Neural crest cell (in vitro differentiated cells): ENCODE measurements at regions not wholly inside any gene's neighbourhood (a gene's known extent, or its start where the extent isn't known, plus 50 kb on each side); places are given as distances from the start of the nearest gene placed in this dataset.

ENCODE experiments used
- DNase-seq: peaks from one replicate; pipeline ENCODE4 v3.0.0; 2021; ENCODE audit warnings: low read depth, mixed read lengths, low spot score
- H3K27ac Mint-ChIP-seq: one replicate; pipeline ENCODE4 v1.8.0; 2021; ENCODE audit warnings: mild to moderate bottlenecking, mixed read lengths; ENCODE audit not compliant: unreplicated experiment
- H3K27me3 Mint-ChIP-seq: 2 replicates; pipeline ENCODE4 v1.8.0; 2021; ENCODE audit warnings: low read depth, mild to moderate bottlenecking, mixed read lengths
- H3K36me3 Mint-ChIP-seq: 2 replicates; pipeline ENCODE4 v1.8.0; 2021; ENCODE audit warnings: low read depth, mild to moderate bottlenecking, mixed read lengths
- H3K4me1 Mint-ChIP-seq: 2 replicates; pipeline ENCODE4 v1.8.0; 2021; ENCODE audit warnings: mixed read lengths
- H3K4me3 Mint-ChIP-seq: one replicate; pipeline ENCODE4 v1.8.0; 2021; ENCODE audit warnings: mild to moderate bottlenecking, mixed read lengths
- H3K9me3 Mint-ChIP-seq: 2 replicates; pipeline ENCODE4 v1.8.0; 2021; ENCODE audit warnings: mixed read lengths
- CTCF ChIP-seq: fragments of 200-600 bp; sonication (generic); conservative IDR thresholded peaks from 2 replicates; pipeline ENCODE4 v1.5.0; 2021; ENCODE audit warnings: antibody characterized with exemption, mild to moderate bottlenecking

GRCh38 chr16:76650582-76650981 lies 373.4 kb downstream of the CNTNAP4 start:
- Mint-ChIP-seq H3K9me3 (no peaks in the 10 kb centered on the region), H3K4me3 (no peak overlapping the region), H3K27me3 (peaks cover 15% of the 10 kb centered on the region), H3K36me3 (no peaks in the 10 kb centered on the region), H3K4me1 (no peaks in the 10 kb centered on the region), H3K27ac (no peak overlapping the region)
- no peak for DNase-seq
- TF ChIP-seq CTCF: no peak

GRCh38 chr16:76653390-76654026 lies 376.3 kb downstream of the CNTNAP4 start:
- H3K27me3 Mint-ChIP-seq: peaks cover 19% of the 10 kb centered on the region
- H3K4me3 Mint-ChIP-seq: no peak overlapping the region
- H3K27ac Mint-ChIP-seq: no peak overlapping the region
- peak; percentile 78 for TF ChIP-seq CTCF
- H3K36me3 Mint-ChIP-seq: no peaks in the 10 kb centered on the region
- H3K4me1 Mint-ChIP-seq: no peaks in the 10 kb centered on the region
- H3K9me3 Mint-ChIP-seq: no peaks in the 10 kb centered on the region
- DNase-seq: peak; percentile 15

- Mint-ChIP-seq H3K27ac (no peak overlapping the region), H3K4me1 (no peaks in the 10 kb centered on the region), H3K9me3 (no peaks in the 10 kb centered on the region), H3K27me3 (peaks cover 19% of the 10 kb centered on the region), H3K4me3 (no peak overlapping the region), H3K36me3 (no peaks in the 10 kb centered on the region)
- no peak for TF ChIP-seq CTCF
- DNase-seq: no peak
Measured at GRCh38 chr16:76654088-76654820, 377.1 kb downstream of the CNTNAP4 start.

- Mint-ChIP-seq H3K4me1 (no peaks in the 10 kb centered on the region), H3K4me3 (no peak overlapping the region), H3K27ac (no peak overlapping the region), H3K27me3 (peaks cover 26% of the 10 kb centered on the region), H3K9me3 (no peaks in the 10 kb centered on the region), H3K36me3 (no peaks in the 10 kb centered on the region)
- DNase-seq: no peak
- no peak for TF ChIP-seq CTCF
Measured at GRCh38 chr16:76656994-76657393, 379.8 kb downstream of the CNTNAP4 start.

- peaks cover 38% of the 10 kb centered on the region for H3K27me3 Mint-ChIP-seq
- H3K27ac Mint-ChIP-seq: no peak overlapping the region
- no peak for DNase-seq
- TF ChIP-seq CTCF: no peak
- no peak overlapping the region for H3K4me3 Mint-ChIP-seq
- no peaks in the 10 kb centered on the region for H3K36me3 Mint-ChIP-seq
- no peaks in the 10 kb centered on the region for H3K9me3 Mint-ChIP-seq
- no peaks in the 10 kb centered on the region for H3K4me1 Mint-ChIP-seq
Measured at GRCh38 chr16:76661691-76662235, 384.6 kb downstream of the CNTNAP4 start.
